KMS-11 (cell line): ENCODE measurements at regions not wholly inside any gene's neighbourhood (a gene's known extent, or its start where the extent isn't known, plus 50 kb on each side); places are given as distances from the start of the nearest gene placed in this dataset.

Source experiments
- H2AFZ ChIP-seq: fragments of 200-600 bp; sonication (generic); 2 replicates; pipeline ENCODE4 v1.6.1; 2016; ENCODE audit warnings: antibody characterized with exemption, mixed run types, low read depth
- H3K27ac ChIP-seq: fragments of 200-600 bp; sonication (generic); 2 replicates; pipeline ENCODE4 v1.6.1; 2016; ENCODE audit warnings: mild to moderate bottlenecking, mixed run types
- H3K27me3 ChIP-seq: fragments of 200-600 bp; sonication (generic); 2 replicates; pipeline ENCODE4 v1.6.1; 2017; ENCODE audit warnings: mild to moderate bottlenecking, low read depth, mixed run types, moderate library complexity; ENCODE audit not compliant: insufficient read depth
- H3K36me3 ChIP-seq: fragments of 200-600 bp; sonication (generic); 2 replicates; pipeline ENCODE4 v1.6.1; 2017; ENCODE audit warnings: mild to moderate bottlenecking, mixed run types; ENCODE audit not compliant: insufficient read depth
- H3K4me1 ChIP-seq: fragments of 200-600 bp; sonication (generic); 2 replicates; pipeline ENCODE4 v1.6.1; 2016; ENCODE audit warnings: mild to moderate bottlenecking, low read depth, mixed run types; ENCODE audit not compliant: poor library complexity, severe bottlenecking
- H3K4me2 ChIP-seq: fragments of 200-600 bp; sonication (generic); 2 replicates; pipeline ENCODE4 v1.7.0; 2016; ENCODE audit warnings: mild to moderate bottlenecking, mixed run types
- H3K4me3 ChIP-seq: fragments of 200-600 bp; sonication (generic); IDR thresholded peaks from 2 replicates; pipeline ENCODE4 v1.6.1; 2017; ENCODE audit warnings: low read depth, low read length, mixed read lengths; ENCODE audit not compliant: insufficient read depth
- H3K79me2 ChIP-seq: fragments of 200-600 bp; sonication (generic); 2 replicates; pipeline ENCODE4 v1.6.1; 2016; ENCODE audit warnings: low read depth, mixed run types; ENCODE audit not compliant: insufficient read depth
- H3K9ac ChIP-seq: fragments of 200-600 bp; sonication (generic); 2 replicates; pipeline ENCODE4 v1.6.1; 2016; ENCODE audit warnings: mild to moderate bottlenecking, mixed run types
- H4K20me1 ChIP-seq: fragments of 200-600 bp; sonication (generic); 2 replicates; pipeline ENCODE4 v1.6.1; 2016; ENCODE audit warnings: mild to moderate bottlenecking, mixed run types; ENCODE audit not compliant: insufficient read depth
- TF ChIP-seq, protein P1 (sequence below): fragments of 200-600 bp; sonication (generic); conservative IDR thresholded peaks from 2 replicates; pipeline ENCODE4 v1.6.1; 2017; ENCODE audit warnings: low read depth, mild to moderate bottlenecking, antibody characterized with exemption, low read length, moderate library complexity, mixed read lengths

- H3K4me1 ChIP-seq, result no peaks in the 10 kb centered on the region
- no peaks in the 10 kb centered on the region for H3K27me3 ChIP-seq
- no peak overlapping the region for H3K4me2 ChIP-seq
- TF ChIP-seq, protein P1, sequence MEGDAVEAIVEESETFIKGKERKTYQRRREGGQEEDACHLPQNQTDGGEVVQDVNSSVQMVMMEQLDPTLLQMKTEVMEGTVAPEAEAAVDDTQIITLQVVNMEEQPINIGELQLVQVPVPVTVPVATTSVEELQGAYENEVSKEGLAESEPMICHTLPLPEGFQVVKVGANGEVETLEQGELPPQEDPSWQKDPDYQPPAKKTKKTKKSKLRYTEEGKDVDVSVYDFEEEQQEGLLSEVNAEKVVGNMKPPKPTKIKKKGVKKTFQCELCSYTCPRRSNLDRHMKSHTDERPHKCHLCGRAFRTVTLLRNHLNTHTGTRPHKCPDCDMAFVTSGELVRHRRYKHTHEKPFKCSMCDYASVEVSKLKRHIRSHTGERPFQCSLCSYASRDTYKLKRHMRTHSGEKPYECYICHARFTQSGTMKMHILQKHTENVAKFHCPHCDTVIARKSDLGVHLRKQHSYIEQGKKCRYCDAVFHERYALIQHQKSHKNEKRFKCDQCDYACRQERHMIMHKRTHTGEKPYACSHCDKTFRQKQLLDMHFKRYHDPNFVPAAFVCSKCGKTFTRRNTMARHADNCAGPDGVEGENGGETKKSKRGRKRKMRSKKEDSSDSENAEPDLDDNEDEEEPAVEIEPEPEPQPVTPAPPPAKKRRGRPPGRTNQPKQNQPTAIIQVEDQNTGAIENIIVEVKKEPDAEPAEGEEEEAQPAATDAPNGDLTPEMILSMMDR, result no peak
- H3K27ac ChIP-seq, result no peak overlapping the region
- no peaks in the 10 kb centered on the region for H3K79me2 ChIP-seq
- no peak overlapping the region for H3K9ac ChIP-seq
- no peaks in the 10 kb centered on the region for H4K20me1 ChIP-seq
- H3K36me3 ChIP-seq, result no peaks in the 10 kb centered on the region
- H2AFZ ChIP-seq, result no peak overlapping the region
- no peak overlapping the region for H3K4me3 ChIP-seq
Observed at GRCh38 chr14:36028665-36029064, 147.9 kb downstream of the PTCSC3 start.

DNA sequence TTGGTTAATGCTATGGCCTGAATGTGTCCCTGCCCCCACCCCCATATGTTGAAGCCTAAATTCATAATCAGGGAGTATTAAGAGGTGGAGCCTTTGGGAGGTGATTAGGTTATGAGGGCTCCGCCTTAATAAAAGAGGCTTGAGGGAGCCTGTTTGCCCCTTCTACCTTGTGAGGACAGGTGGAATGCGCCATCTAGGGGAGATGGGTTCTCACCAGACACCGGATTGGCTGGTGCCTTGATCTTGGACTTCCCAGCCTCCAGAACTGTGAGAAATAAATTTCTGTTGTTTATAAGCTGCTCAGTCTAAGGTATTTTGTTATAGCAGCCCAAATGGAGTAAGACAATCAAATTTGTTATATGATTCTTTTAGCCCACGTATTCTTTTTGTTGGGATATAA lies 148.3 kb downstream of the PTCSC3 start:
- H3K4me3 ChIP-seq, result no peak overlapping the region
- H4K20me1 ChIP-seq, result no peaks in the 10 kb centered on the region
- no peaks in the 10 kb centered on the region for H3K36me3 ChIP-seq
- TF ChIP-seq, protein P1, result no peak
- H3K9ac ChIP-seq, result no peak overlapping the region
- H3K4me2 ChIP-seq, result no peak overlapping the region
- no peak overlapping the region for H3K27ac ChIP-seq
- H3K27me3 ChIP-seq, result no peaks in the 10 kb centered on the region
- H3K79me2 ChIP-seq, result no peaks in the 10 kb centered on the region
- no peak overlapping the region for H2AFZ ChIP-seq
- no peaks in the 10 kb centered on the region for H3K4me1 ChIP-seq

DNA sequence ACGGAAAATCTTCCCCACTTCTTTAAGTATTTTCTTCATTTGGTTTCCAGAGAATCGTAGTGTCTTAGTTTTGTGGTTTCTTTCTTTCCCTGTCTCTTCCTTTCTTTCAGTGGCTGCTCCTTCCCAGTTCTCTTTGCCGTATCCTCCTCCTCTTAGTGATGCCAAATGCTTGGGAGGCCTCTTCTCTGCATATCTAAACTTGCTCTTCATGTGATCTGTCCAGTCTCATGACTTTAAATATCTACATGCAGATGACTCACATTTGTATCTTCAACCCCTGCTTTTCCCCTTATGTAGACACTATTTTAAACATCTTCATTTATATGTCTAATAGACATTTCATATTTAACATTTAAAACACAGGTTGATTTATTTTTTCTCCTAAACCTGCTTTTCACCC lies 149.2 kb downstream of the PTCSC3 start:
- H3K36me3 ChIP-seq, result no peaks in the 10 kb centered on the region
- peaks cover 4% of the 10 kb centered on the region for H3K4me1 ChIP-seq
- no peak overlapping the region for H3K4me3 ChIP-seq
- H2AFZ ChIP-seq, result no peak overlapping the region
- H3K27me3 ChIP-seq, result no peaks in the 10 kb centered on the region
- H3K9ac ChIP-seq, result no peak overlapping the region
- H3K79me2 ChIP-seq, result no peaks in the 10 kb centered on the region
- H4K20me1 ChIP-seq, result no peaks in the 10 kb centered on the region
- H3K4me2 ChIP-seq, result no peak overlapping the region
- TF ChIP-seq, protein P1, result no peak
- H3K27ac ChIP-seq, result no peak overlapping the region

DNA sequence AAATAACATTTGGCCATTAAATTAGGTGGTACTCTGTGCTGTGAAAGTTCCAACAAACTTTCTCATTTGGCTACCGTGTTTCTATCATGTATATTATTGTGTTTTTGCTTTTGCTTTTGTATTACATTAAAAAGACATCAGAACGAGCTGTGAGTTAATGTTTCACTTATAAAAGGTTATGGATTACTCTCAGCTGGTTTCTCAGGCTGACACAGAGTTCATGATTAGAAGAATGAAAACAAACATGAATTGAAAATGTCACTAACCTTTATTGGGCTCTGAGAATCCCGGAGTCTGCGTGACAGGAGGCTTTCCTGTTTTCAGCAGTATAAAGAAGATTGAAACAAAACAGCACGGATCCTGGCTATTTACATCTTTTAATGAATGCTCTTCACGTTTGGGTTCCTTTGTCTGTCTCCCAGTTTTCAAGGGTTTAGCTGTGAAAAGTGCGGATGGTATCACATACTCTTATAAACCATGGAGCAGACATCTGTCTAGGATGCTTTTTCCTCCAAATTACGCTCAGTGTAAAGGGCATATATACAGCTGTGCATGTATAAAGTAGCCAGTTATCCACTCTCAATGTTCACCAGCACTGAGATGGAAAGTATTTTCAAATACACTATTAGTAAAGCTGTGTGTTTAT lies 153.6 kb downstream of the PTCSC3 start:
- Histone ChIP-seq H3K36me3 (no peaks in the 10 kb centered on the region), H3K9ac (no peak overlapping the region), H4K20me1 (no peaks in the 10 kb centered on the region), H3K4me2 (no peak overlapping the region), H3K27ac (no peak overlapping the region), H3K4me1 (peaks cover 24% of the 10 kb centered on the region), H3K4me3 (no peak overlapping the region), H3K27me3 (no peaks in the 10 kb centered on the region), H2AFZ (no peak overlapping the region), H3K79me2 (no peaks in the 10 kb centered on the region)
- TF ChIP-seq, protein P1, result no peak
